Activated CD4-positive, alpha-beta T cell treated with anti-CD3 and anti-CD28 coated beads for 1 hour (primary cell): ENCODE measurements at regions not wholly inside any gene's neighbourhood (a gene's known extent, or its start where the extent isn't known, plus 50 kb on each side); places are given as distances from the start of the nearest gene placed in this dataset.
"Not testable (repeated sequence)": the region's sequence is repeated elsewhere in the genome, so short reads cannot be mapped to it uniquely, and the experiment has no call there.

Experiments used
- DNase-seq: peaks from one replicate; pipeline ENCODE4 v3.0.0-alpha.2; 2020

GRCh38 chr4:98828801-98829200, 100.1 kb downstream of the EIF4E start:
- peak; percentile 8 for DNase-seq

GRCh38 chr4:98827661-98828060, 101.3 kb downstream of the EIF4E start:
- no peak for DNase-seq

GRCh38 chr4:98822144-98822543, 106.8 kb downstream of the EIF4E start:
- DNase-seq, result no peak

GRCh38 chr4:98818116-98818515, 110.8 kb downstream of the EIF4E start:
- not testable (repeated sequence) for DNase-seq

GRCh38 chr4:98816816-98817215, 112.1 kb downstream of the EIF4E start:
- DNase-seq, result no peak

GRCh38 chr4:98816386-98816785, 112.5 kb downstream of the EIF4E start:
- DNase-seq, result no peak

GRCh38 chr4:98804403-98804802, 124.5 kb downstream of the EIF4E start:
- DNase-seq, result no peak

- DNase-seq, result no peak
Measured at GRCh38 chr4:98803251-98803650, 125.7 kb downstream of the EIF4E start.

GRCh38 chr4:98802770-98803198, 126.1 kb downstream of the EIF4E start:
- no peak for DNase-seq

GRCh38 chr4:98801259-98801725, 127.6 kb downstream of the EIF4E start:
- DNase-seq, result no peak

- DNase-seq, result no peak
Measured at GRCh38 chr4:98796991-98797390, 131.9 kb downstream of the EIF4E start.

- DNase-seq, result no peak
Measured at GRCh38 chr4:98794565-98795205, 134.2 kb downstream of the EIF4E start.

- no peak for DNase-seq
Measured at GRCh38 chr4:98793658-98794057, 135.2 kb upstream of the TSPAN5 start.

GRCh38 chr4:98786866-98787265, 128.5 kb upstream of the TSPAN5 start:
- no peak for DNase-seq

GRCh38 chr4:98784947-98785706, 126.7 kb upstream of the TSPAN5 start:
- DNase-seq, result no peak

- DNase-seq, result no peak
Measured at GRCh38 chr4:98781641-98782357, 123.4 kb upstream of the TSPAN5 start.

GRCh38 chr4:98780926-98781325, 122.5 kb upstream of the TSPAN5 start:
- no peak for DNase-seq

GRCh38 chr4:98779088-98779487, 120.7 kb upstream of the TSPAN5 start:
- no peak for DNase-seq

GRCh38 chr4:98778206-98778605, 119.8 kb upstream of the TSPAN5 start:
- DNase-seq, result no peak

GRCh38 chr4:98775672-98776071, 117.3 kb upstream of the TSPAN5 start:
- no peak for DNase-seq

GRCh38 chr4:98773638-98774037, 115.2 kb upstream of the TSPAN5 start:
- no peak for DNase-seq

- DNase-seq, result no peak
Measured at GRCh38 chr4:98771959-98772632, 113.7 kb upstream of the TSPAN5 start.

- no peak for DNase-seq
Measured at GRCh38 chr4:98765771-98766170, 107.4 kb upstream of the TSPAN5 start.
